Head of caudate nucleus (tissue), 42 donors: ENCODE measurements at regions not wholly inside any gene's neighbourhood (a gene's known extent, or its start where the extent isn't known, plus 50 kb on each side); places are given as distances from the start of the nearest gene placed in this dataset.
"Not testable (repeated sequence)": the region's sequence is repeated elsewhere in the genome, so short reads cannot be mapped to it uniquely, and the experiment has no call there.

Experiments
- DNase-seq, 42 donors: peaks; one replicate each; pipeline versions ENCODE4 v3.0.0 to v3.0.0-alpha.2; 2020 to 2021; ENCODE audit warnings: mixed read lengths in 7 of 42
- intact Hi-C: fragments of 100-400 bp; cut with DNase I; formaldehyde crosslinking; loops from one replicate; pipeline ENCODE4 v1.15.0; 2022

DNA sequence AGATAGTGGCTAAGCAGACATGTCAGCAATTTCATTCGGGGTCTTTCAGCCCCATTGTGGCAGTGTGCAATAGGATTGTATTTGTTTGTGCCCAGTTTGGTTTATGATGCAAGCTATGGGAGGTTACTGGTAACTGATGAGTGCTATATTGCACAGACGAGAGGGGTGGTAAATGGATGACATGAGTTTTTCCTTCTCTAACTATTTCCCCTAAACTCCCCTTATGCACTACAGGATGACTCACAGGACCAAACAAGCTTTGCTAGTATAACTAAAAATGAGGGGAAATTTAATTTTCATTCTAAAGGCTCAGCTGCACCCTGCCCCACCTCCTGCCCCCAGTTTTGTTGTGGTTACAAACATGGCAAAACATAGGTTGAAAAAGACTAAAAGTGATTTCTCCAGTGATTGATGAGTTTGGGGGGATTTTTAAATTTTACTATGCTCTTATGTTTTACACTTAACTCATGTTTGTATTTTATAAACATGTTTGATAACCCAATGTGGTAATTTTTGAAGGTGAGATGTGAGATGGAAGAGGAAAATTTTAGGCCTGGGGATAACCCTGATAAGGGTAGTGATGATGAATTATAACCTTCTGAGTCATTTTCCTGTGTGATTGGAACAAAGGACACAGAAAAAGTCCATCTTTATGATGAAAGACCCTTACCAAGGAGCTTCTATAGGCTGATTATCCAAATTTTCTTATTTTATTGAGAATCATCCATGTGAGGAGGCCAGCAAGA is 60.8 kb upstream of the NAMPT start:
- intact Hi-C loops: no loop called here
- no peak for DNase-seq

DNA sequence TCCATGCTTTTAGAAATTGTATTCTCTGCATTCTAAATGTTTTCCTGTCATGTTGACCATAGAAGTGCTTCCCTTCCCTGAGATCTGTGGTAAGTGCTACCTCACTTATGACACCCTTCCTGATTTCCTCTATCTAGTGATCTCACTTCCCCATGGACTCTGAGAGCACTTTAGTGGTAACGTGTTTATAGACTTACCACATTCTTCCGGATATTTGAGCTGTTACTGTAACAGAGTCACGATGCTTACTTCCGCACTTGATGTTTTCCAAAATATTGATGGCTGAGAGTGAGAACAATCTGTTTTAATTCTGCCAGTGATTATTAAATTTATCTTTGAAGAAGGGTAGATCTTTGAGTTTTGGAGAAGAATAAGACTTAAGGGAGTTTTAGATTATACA is 60.1 kb upstream of the NAMPT start:
- no peak for DNase-seq
- intact Hi-C loops: no loop called here

DNA sequence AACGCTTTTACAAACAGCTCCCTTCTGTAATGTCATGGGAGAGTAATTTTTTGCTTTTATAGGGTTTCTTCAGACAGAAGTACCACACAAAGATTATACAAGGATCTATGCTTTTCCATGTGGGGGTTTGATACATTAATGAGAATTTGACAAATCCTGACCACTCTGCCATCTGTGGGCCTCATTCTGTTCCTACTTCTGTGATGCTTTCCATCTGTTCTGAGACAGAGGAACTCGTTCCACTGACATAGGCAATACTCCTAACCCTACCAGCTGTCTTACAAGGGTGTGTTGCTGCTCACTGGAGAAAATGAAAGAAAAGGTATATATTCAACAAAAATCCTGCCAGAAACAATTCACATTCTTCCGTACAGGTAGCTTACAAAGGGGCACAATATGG is 59.4 kb upstream of the NAMPT start:
- intact Hi-C loops: no loop called here
- no peak for DNase-seq

DNA sequence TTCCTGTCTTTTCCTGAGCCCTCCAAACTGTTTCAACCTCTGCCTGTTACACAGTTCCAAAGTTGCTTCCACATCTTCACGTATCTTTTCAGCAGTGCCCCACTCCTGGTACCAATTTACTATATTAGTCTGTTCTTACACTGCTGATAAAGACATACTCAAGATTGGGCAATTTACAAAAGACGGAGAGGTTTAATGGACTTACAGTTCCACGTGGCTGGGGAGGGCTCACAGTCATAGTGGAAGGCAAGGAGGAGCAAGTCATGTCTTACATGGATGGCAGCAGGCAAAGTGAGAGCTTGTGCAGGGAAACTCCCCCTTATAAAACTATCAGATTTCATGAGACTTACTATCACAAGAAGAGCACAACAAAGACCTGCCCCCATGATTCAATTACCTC is 57.3 kb upstream of the NAMPT start:
- intact Hi-C loops, DNase-seq: not testable (repeated sequence)

DNA sequence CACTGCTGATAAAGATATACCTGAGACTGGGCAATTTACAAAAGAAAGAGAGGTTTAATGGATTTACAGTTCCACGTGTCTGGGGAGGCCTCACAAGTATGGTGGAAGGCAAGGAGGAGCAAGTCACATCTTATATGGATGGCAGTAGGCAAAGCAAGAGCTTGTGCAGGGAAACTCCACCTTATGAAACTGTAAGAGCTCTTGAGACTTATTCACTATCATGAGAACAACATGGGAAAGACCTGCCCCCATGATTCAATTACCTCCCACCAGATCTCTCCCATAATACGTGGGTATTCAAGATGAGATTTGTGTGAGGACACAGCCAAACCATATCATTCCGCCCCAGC is 55.4 kb upstream of the NAMPT start:
- DNase-seq, intact Hi-C loops: not testable (repeated sequence)

DNA sequence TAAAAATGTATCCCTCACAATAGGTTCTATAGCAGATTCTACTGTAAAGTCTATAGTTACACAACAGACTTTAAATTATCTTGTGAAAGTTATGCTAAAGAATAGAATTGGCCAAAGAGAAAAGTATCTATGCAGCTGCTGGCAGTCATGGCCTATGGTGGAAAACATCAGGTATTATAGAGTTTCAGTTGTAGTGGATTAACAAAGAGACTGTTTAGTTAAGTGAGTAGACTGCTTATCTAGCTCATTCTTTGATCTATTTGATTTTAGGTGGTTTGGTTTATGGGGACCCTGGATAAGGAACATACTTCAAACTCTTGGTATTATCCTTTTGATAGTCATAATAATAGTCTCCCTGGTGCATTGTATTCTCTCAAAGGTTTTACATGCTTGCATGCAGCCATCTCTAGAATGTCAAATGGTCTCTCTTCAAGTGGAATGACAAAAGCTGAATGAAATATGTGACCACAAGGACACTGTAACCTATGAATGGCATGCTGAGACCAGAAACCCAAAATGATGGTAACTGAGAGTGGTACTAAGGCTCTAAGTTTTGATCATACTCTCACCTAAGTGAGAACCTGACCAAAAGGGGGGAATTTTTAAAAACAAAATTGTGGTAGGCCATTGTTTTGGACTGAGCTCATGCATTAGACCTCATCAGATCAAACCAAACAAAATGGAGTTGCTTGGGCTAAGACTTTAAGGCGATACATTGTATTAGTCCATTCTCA is 54.9 kb upstream of the NAMPT start:
- no peak for DNase-seq
- intact Hi-C loops: no loop called here

DNA sequence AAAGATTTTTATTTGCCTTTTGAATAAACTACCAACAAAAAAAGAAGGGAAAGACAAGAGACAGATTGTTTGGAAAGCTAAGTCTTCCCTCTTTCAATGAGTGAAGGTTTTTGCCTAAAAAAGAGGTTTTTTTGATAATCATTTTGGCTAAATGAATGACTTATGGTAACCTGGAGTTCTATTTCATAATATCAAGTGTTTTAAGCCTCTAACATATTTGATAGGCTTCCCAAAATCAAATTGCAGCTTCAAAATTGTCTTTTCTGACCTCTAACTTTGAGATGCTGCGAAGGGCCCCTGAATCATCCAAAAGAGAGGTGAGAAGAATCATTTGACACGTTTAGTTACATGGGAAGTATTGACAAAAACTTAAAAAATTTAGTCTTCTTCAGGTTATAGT is 53.0 kb upstream of the NAMPT start:
- no peak for DNase-seq
- intact Hi-C loops: no loop called here

DNA sequence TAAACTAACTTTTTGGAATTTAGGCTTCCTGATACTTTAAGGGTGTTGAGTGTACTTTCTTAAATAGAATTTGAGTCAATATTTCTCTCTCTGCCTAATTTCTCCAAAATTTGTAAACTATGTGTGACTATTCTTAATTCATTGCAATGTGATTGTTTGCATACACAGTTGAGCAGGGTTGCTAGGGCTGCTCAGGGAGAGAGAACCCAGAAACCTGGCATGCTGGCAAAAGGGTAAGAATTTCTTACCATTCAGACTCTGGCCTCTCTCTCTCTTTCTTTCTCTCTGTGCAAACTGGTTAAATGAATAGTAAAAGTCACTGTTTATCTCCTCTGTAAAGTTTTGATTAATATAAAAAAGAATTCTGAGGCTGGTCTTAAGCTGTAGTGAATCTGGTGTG is 51.0 kb upstream of the NAMPT start:
- intact Hi-C loops: no loop called here
- no peak for DNase-seq
